ENCODE measurements at regions not wholly inside any gene's neighbourhood (a gene's known extent, or its start where the extent isn't known, plus 50 kb on each side); places are given as distances from the start of the nearest gene placed in this dataset.

GRCh38 chr9:2290382-2290781, 275.2 kb downstream of the SMARCA2 start:
- no peaks in the 10 kb centered on the region for H3K9me3 Mint-ChIP-seq
- H3K27ac Mint-ChIP-seq, result no peak overlapping the region
- H3K4me3 Mint-ChIP-seq, result no peak overlapping the region
- no peaks in the 10 kb centered on the region for H3K36me3 Mint-ChIP-seq
- no peak for ATAC-seq
- no peak for DNase-seq (ENCODE audit: low spot score in 2 of 2)
- no peaks in the 10 kb centered on the region for H3K4me1 Mint-ChIP-seq

GRCh38 chr9:2291980-2292704, 277.0 kb downstream of the SMARCA2 start:
- Mint-ChIP-seq H3K27ac (no peak overlapping the region), H3K36me3 (no peaks in the 10 kb centered on the region), H3K4me3 (no peak overlapping the region), H3K4me1 (no peaks in the 10 kb centered on the region), H3K9me3 (no peaks in the 10 kb centered on the region)
- no peak for DNase-seq (ENCODE audit: low spot score in 2 of 2)
- ATAC-seq, result no peak

DNA sequence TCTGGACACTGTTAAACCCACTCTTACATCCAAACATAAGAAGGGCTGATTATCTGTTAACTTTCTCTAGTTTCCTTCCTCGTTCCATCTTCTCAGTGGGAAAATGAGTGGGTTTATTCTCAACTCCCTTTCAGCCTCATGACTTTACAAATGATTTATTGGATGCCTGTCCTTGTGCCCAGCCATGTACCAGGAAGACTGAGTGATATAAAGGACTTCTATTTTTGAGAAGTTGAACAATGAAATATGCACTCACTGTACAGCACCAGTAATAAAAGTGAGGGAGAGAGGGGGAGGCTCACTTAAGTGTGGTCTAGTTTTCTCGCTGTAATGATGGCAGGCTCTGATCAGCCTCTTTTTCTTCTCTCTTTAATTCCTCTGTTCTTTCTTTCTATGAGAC, 277.6 kb downstream of the SMARCA2 start:
- H3K36me3 Mint-ChIP-seq, result no peaks in the 10 kb centered on the region
- H3K9me3 Mint-ChIP-seq, result no peaks in the 10 kb centered on the region
- H3K4me1 Mint-ChIP-seq, result no peaks in the 10 kb centered on the region
- no peak overlapping the region for H3K4me3 Mint-ChIP-seq
- H3K27ac Mint-ChIP-seq, result no peak overlapping the region
- ATAC-seq (no peak), DNase-seq (ENCODE audit: low spot score in 2 of 2) (no peak)

GRCh38 chr9:2297771-2298170, 282.6 kb downstream of the SMARCA2 start:
- H3K4me1 Mint-ChIP-seq, result no peaks in the 10 kb centered on the region
- ATAC-seq (no peak), DNase-seq (ENCODE audit: low spot score in 2 of 2) (no peak)
- no peak overlapping the region for H3K4me3 Mint-ChIP-seq
- H3K9me3 Mint-ChIP-seq, result no peaks in the 10 kb centered on the region
- no peak overlapping the region for H3K27ac Mint-ChIP-seq
- no peaks in the 10 kb centered on the region for H3K36me3 Mint-ChIP-seq

DNA sequence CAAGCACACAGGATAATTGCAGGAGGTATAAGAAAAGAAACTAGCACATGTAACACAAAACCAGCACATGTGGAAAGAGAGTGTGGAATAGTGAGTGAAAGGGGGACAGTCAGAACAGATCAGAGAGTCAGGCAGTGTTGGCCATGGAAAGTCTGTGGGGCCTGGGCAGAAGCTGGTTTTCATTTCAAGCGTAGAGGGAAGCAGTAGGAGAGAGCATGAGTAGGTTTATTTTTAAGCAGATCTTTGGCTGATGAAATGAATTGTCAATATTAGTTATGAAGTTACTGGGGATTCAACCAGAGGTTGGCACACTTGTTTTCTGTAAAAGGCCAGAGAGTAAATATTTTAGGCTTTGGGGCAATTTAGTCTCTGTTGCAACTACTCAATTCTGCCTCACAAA, 283.1 kb downstream of the SMARCA2 start:
- ATAC-seq, result no peak
- no peak for DNase-seq (ENCODE audit: low spot score in 2 of 2)
- no peaks in the 10 kb centered on the region for H3K36me3 Mint-ChIP-seq
- no peaks in the 10 kb centered on the region for H3K4me1 Mint-ChIP-seq
- H3K9me3 Mint-ChIP-seq, result no peaks in the 10 kb centered on the region
- no peak overlapping the region for H3K27ac Mint-ChIP-seq
- H3K4me3 Mint-ChIP-seq, result no peak overlapping the region

DNA sequence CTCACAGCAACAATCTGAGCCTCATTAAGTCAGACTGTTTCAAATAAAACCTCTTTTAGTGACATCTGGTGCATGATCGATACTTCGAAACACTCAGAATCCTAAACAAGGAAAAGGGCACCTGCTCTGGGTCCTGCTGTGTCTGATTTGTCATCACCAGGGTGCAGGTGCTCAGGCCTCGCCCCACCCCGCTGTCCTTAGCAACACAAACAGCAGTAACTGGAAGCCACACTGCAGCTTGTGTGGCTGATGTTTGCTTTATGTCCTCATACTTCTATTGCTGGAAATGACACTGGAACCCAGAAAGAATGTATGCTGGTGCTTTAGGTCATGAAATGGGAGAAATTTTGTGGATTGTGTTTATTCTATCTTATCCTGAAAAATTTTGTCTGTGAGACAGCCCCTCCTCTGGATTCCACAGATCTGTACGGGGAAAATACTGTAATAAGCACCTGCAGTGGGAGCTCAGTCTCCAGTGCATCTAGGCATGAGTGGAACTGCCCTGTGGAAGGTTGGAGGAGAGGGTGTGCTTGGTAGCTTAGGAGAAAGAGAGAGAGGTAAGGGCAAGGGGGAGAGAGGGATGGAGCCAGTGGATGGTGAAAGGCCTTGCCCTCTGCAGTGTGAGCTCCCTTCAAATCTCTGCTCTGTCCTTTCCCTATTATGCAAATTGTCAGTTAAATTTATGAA, 284.2 kb downstream of the SMARCA2 start:
- H3K9me3 Mint-ChIP-seq, result no peaks in the 10 kb centered on the region
- DNase-seq (ENCODE audit: low spot score in 2 of 2), result no peak
- H3K27ac Mint-ChIP-seq, result no peak overlapping the region
- H3K36me3 Mint-ChIP-seq, result no peaks in the 10 kb centered on the region
- H3K4me1 Mint-ChIP-seq, result no peaks in the 10 kb centered on the region
- ATAC-seq, result no peak
- H3K4me3 Mint-ChIP-seq, result no peak overlapping the region

- ATAC-seq (no peak), DNase-seq (ENCODE audit: low spot score in 2 of 2) (no peak)
- Mint-ChIP-seq H3K9me3 (no peaks in the 10 kb centered on the region), H3K4me3 (no peak overlapping the region), H3K4me1 (no peaks in the 10 kb centered on the region), H3K27ac (no peak overlapping the region), H3K36me3 (no peaks in the 10 kb centered on the region)
Measured at GRCh38 chr9:2299843-2300205, 284.7 kb downstream of the SMARCA2 start.

DNA sequence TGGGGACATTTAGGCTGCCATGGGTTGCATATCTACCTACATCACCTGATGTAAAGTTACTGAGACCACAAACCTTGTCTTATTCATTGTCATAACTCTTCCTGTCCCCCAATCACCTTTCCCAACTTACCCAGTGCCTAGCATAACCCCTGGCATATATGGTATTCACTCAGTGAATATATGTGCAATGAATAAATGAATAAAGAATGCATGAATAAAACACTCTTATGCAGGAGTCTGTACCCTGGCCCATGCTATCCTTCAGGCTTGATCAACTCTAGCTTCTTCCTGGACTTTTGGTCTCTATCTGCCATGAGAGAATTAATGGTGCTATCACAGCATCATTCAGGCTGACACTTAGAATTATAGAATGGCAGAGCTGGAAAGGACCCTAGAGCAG, 285.2 kb downstream of the SMARCA2 start:
- H3K27ac Mint-ChIP-seq, result no peak overlapping the region
- DNase-seq (ENCODE audit: low spot score in 2 of 2) (no peak), ATAC-seq (no peak)
- no peaks in the 10 kb centered on the region for H3K36me3 Mint-ChIP-seq
- no peaks in the 10 kb centered on the region for H3K4me1 Mint-ChIP-seq
- H3K4me3 Mint-ChIP-seq, result no peak overlapping the region
- H3K9me3 Mint-ChIP-seq, result no peaks in the 10 kb centered on the region

- H3K27ac Mint-ChIP-seq, result no peak overlapping the region
- H3K9me3 Mint-ChIP-seq, result no peaks in the 10 kb centered on the region
- H3K4me3 Mint-ChIP-seq, result no peak overlapping the region
- ATAC-seq, result no peak
- no peaks in the 10 kb centered on the region for H3K4me1 Mint-ChIP-seq
- DNase-seq (ENCODE audit: low spot score in 2 of 2), result no peak
- no peaks in the 10 kb centered on the region for H3K36me3 Mint-ChIP-seq
Measured at GRCh38 chr9:2302606-2303005, 287.5 kb downstream of the SMARCA2 start.

DNA sequence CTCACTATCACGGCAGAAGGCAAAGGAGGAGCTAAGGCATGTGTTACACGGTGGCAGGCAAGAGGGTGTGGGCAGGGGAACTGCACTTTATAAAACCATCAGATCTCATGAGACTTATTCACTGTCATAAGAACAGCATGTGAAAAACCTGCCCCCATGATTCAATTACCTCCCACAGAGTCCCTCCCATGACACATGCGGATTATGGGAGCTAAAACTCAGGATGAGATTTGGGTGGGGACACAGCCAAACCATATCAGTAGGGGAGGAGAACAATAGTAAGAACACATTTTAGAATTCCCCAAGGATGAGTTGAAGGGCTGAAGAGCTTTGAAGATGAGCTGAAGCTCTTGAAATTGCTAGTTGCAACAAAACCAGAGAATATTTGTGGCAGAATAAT, 287.9 kb downstream of the SMARCA2 start:
- Mint-ChIP-seq H3K36me3 (no peaks in the 10 kb centered on the region), H3K4me1 (no peaks in the 10 kb centered on the region), H3K27ac (no peak overlapping the region), H3K9me3 (no peaks in the 10 kb centered on the region), H3K4me3 (no peak overlapping the region)
- ATAC-seq (no peak), DNase-seq (ENCODE audit: low spot score in 2 of 2) (no peak)

DNA sequence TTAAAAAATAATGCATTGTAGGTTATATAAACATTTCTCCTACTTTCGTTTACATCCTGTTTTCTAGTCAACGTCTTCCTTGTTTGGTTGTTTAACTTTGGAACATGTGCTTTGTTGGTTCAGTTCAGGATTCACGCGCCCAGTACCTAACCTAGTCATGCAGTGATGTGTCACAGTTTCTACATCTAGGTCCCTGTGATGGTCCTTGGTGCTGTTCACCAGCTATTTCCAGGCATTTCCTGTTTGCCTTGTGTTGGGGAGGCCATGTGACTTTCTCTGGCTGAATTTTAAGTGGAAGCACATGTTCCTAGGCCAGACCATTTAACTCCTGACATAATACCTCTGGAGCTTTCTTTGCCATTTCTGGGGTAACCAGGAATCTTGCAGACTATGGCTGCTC, 292.3 kb downstream of the SMARCA2 start:
- no peak overlapping the region for H3K27ac Mint-ChIP-seq
- ATAC-seq, result no peak
- H3K9me3 Mint-ChIP-seq, result peaks cover 15% of the 10 kb centered on the region

DNA sequence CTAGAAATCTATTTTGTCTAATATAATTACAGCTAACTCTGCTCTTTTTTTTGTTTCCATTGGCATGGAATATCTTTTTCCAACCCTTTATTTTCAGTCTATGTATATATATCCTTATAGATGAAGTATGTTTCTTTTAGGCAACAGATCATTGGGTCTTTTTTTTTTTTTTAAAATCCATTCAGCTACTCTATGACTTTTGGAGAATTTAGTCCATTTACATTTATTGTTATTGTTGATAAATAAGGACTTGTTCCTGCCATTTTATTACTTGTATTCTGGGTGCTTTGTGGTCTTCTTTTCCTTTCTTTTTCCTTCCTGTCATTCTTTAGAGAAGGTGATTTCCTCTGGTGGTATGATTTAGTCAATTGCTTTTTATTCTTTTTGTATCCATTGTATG, 296.8 kb downstream of the SMARCA2 start:
- Mint-ChIP-seq H3K27ac (no peak overlapping the region), H3K9me3 (peaks cover 21% of the 10 kb centered on the region), H3K4me1 (no peaks in the 10 kb centered on the region)

More for the DNA sequence above, 292.3 kb downstream of the SMARCA2 start:
- no peak for DNase-seq (ENCODE audit: low spot score in 2 of 2)
- Mint-ChIP-seq H3K4me3 (no peak overlapping the region), H3K36me3 (no peaks in the 10 kb centered on the region), H3K4me1 (no peaks in the 10 kb centered on the region)

GRCh38 chr9:2313512-2313911, 298.4 kb downstream of the SMARCA2 start:
- H3K4me3 Mint-ChIP-seq, result no peak overlapping the region
- no peaks in the 10 kb centered on the region for H3K36me3 Mint-ChIP-seq
- no peak overlapping the region for H3K27ac Mint-ChIP-seq
- DNase-seq (ENCODE audit: low spot score in 2 of 2) (no peak), ATAC-seq (no peak)
- H3K4me1 Mint-ChIP-seq, result no peaks in the 10 kb centered on the region
- peaks cover 21% of the 10 kb centered on the region for H3K9me3 Mint-ChIP-seq

More for the DNA sequence above, 296.8 kb downstream of the SMARCA2 start:
- ATAC-seq (no peak), DNase-seq (ENCODE audit: low spot score in 2 of 2) (no peak)
- no peaks in the 10 kb centered on the region for H3K36me3 Mint-ChIP-seq
- no peak overlapping the region for H3K4me3 Mint-ChIP-seq

DNA sequence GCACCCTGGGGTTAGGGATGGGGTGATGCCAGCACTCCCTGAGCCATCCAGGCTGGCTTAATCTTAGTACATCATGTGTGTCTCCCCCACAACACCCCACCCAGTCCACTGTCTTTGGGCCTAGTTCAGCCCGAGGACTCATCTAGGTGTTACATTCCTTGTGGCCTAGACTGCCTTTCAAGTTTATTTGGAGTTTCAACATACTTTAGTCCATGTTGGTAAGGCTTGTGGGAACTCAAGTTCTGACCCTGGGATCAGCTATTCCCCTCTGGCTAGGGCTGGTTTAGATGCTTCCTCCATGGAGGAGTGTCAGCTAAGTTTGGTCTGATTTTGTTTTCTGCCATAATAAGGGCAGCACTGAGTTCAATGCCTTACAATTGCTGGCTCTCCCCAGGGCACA, 302.4 kb downstream of the SMARCA2 start:
- H3K4me1 Mint-ChIP-seq, result no peaks in the 10 kb centered on the region
- DNase-seq (ENCODE audit: low spot score in 2 of 2), result no peak
- peak; percentile 16 for ATAC-seq
- H3K27ac Mint-ChIP-seq, result no peak overlapping the region
- H3K9me3 Mint-ChIP-seq, result peaks cover 6% of the 10 kb centered on the region
- no peaks in the 10 kb centered on the region for H3K36me3 Mint-ChIP-seq
- no peak overlapping the region for H3K4me3 Mint-ChIP-seq

DNA sequence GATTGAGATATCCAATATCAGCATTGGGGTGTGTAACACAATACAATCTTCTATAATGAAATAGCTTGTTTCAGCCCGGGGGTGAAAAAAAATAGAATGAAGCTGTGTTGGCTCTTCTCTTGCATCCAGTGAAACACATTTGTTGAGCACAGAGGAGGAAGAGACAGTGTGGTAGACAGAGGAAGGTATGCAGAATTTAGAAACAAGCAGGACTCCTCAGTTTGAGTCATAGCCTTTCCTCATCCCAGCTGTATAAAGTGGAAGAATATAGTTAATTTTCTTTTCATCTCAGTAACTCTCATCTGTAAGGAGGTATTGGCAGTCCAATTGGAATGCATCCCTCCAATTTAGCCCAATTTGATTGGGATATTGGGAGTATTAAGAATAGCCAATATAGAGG, 302.2 kb upstream of the VLDLR start:
- Mint-ChIP-seq H3K4me1 (no peaks in the 10 kb centered on the region), H3K27ac (no peak overlapping the region), H3K4me3 (no peak overlapping the region), H3K36me3 (no peaks in the 10 kb centered on the region), H3K9me3 (peaks cover 6% of the 10 kb centered on the region)
- ATAC-seq (no peak), DNase-seq (ENCODE audit: low spot score in 2 of 2) (no peak)

DNA sequence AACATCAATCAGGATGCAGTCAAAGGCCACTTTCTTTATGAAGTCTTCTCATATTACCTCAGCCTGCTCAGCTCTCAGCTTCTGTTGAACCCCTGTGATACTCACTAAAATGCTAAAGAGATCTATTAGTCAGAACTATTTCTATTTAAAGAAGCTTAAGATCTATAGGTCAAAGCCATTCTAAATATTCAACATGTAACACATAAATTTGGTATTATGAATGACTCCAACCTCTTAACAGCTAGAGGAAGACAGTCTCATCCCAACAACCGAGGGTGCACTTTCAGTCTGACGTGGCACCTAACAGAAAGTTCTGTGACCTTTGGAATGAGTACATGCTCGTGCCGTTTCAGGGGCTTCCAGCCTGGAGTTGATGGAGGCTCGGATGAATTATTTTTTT, 301.5 kb upstream of the VLDLR start:
- no peak for ATAC-seq
- Mint-ChIP-seq H3K4me3 (no peak overlapping the region), H3K36me3 (no peaks in the 10 kb centered on the region), H3K4me1 (no peaks in the 10 kb centered on the region), H3K9me3 (peaks cover 6% of the 10 kb centered on the region), H3K27ac (no peak overlapping the region)
- DNase-seq (ENCODE audit: low spot score in 2 of 2), result no peak
